ENCODE measurements at regions not wholly inside any gene's neighbourhood (a gene's known extent, or its start where the extent isn't known, plus 50 kb on each side); places are given as distances from the start of the nearest gene placed in this dataset.

GRCh38 chr2:37829202-37829601, 95.9 kb upstream of the RMDN2 start:
- no peak overlapping the region for H3K4me3 ChIP-seq (ENCODE audit: low read depth in 1 of 2, low read length in 2 of 2)
- no peaks in the 10 kb centered on the region for H3K4me1 ChIP-seq (ENCODE audit: insufficient read depth, low read length)
- ATAC-seq (ENCODE audit: insufficient read depth, low read depth) (no peak), DNase-seq (no peak)
- no peak overlapping the region for H2AFZ ChIP-seq (ENCODE audit: low read depth, low read length)
- no peaks in the 10 kb centered on the region for H3K79me2 ChIP-seq (ENCODE audit: insufficient read depth, low read length)
- H3K27me3 ChIP-seq (ENCODE audit: insufficient read depth, low read length, poor library complexity) = peaks cover 7% of the 10 kb centered on the region
- no peak for TF ChIP-seq EZH2 (IDR thresholded peaks at IDR 0.05; ENCODE audit: borderline replicate concordance, low read depth, low read length, severe bottlenecking)
- no peak for TF ChIP-seq CTCF (IDR thresholded peaks at IDR 0.05; ENCODE audit: borderline replicate concordance, extremely low read depth, low read length, poor library complexity, severe bottlenecking)
- no peak overlapping the region for H3K27ac ChIP-seq (ENCODE audit: low read length)
- no peaks in the 10 kb centered on the region for H3K36me3 ChIP-seq (ENCODE audit: insufficient read depth, low read length)
- H3K9me3 ChIP-seq (ENCODE audit: insufficient read depth, low read length, severe bottlenecking) = no peaks in the 10 kb centered on the region
- H3K9ac ChIP-seq (ENCODE audit: low read depth, low read length) = no peak overlapping the region
- no peaks in the 10 kb centered on the region for H4K20me1 ChIP-seq (ENCODE audit: insufficient read depth, low read length)
- H3K4me2 ChIP-seq (ENCODE audit: insufficient read depth, low read length) = no peak overlapping the region

- Histone ChIP-seq H2AFZ (ENCODE audit: low read depth, low read length) (no peak overlapping the region), H3K9me3 (ENCODE audit: insufficient read depth, low read length, severe bottlenecking) (no peaks in the 10 kb centered on the region), H3K36me3 (ENCODE audit: insufficient read depth, low read length) (no peaks in the 10 kb centered on the region), H3K4me2 (ENCODE audit: insufficient read depth, low read length) (no peak overlapping the region), H3K4me3 (ENCODE audit: low read depth in 1 of 2, low read length in 2 of 2) (no peak overlapping the region), H3K79me2 (ENCODE audit: insufficient read depth, low read length) (no peaks in the 10 kb centered on the region), H3K4me1 (ENCODE audit: insufficient read depth, low read length) (no peaks in the 10 kb centered on the region), H3K9ac (ENCODE audit: low read depth, low read length) (no peak overlapping the region), H4K20me1 (ENCODE audit: insufficient read depth, low read length) (no peaks in the 10 kb centered on the region), H3K27me3 (ENCODE audit: insufficient read depth, low read length, poor library complexity) (peaks cover 7% of the 10 kb centered on the region), H3K27ac (ENCODE audit: low read length) (no peak overlapping the region)
- no peak for ATAC-seq (ENCODE audit: insufficient read depth, low read depth)
- DNase-seq = no peak
- TF ChIP-seq EZH2 (IDR thresholded peaks at IDR 0.05; ENCODE audit: borderline replicate concordance, low read depth, low read length, severe bottlenecking) (no peak), CTCF (IDR thresholded peaks at IDR 0.05; ENCODE audit: borderline replicate concordance, extremely low read depth, low read length, poor library complexity, severe bottlenecking) (no peak)
Observed at GRCh38 chr2:37829616-37830395, 95.3 kb upstream of the RMDN2 start.

GRCh38 chr2:37830636-37831035, 94.5 kb upstream of the RMDN2 start:
- no peaks in the 10 kb centered on the region for H3K4me1 ChIP-seq (ENCODE audit: insufficient read depth, low read length)

More at GRCh38 chr2:37830636-37831035, 94.5 kb upstream of the RMDN2 start:
- TF ChIP-seq EZH2 (IDR thresholded peaks at IDR 0.05; ENCODE audit: borderline replicate concordance, low read depth, low read length, severe bottlenecking) = no peak
- TF ChIP-seq CTCF (IDR thresholded peaks at IDR 0.05; ENCODE audit: borderline replicate concordance, extremely low read depth, low read length, poor library complexity, severe bottlenecking) = no peak
- no peaks in the 10 kb centered on the region for H3K9me3 ChIP-seq (ENCODE audit: insufficient read depth, low read length, severe bottlenecking)
- no peak overlapping the region for H3K4me3 ChIP-seq (ENCODE audit: low read depth in 1 of 2, low read length in 2 of 2)
- no peak overlapping the region for H3K4me2 ChIP-seq (ENCODE audit: insufficient read depth, low read length)
- no peak for DNase-seq
- H3K27ac ChIP-seq (ENCODE audit: low read length) = no peak overlapping the region
- H3K9ac ChIP-seq (ENCODE audit: low read depth, low read length) = no peak overlapping the region
- H2AFZ ChIP-seq (ENCODE audit: low read depth, low read length) = no peak overlapping the region
- H3K27me3 ChIP-seq (ENCODE audit: insufficient read depth, low read length, poor library complexity) = peaks cover 7% of the 10 kb centered on the region
- no peaks in the 10 kb centered on the region for H3K36me3 ChIP-seq (ENCODE audit: insufficient read depth, low read length)
- ATAC-seq (ENCODE audit: insufficient read depth, low read depth) = no peak
- H4K20me1 ChIP-seq (ENCODE audit: insufficient read depth, low read length) = no peaks in the 10 kb centered on the region
- no peaks in the 10 kb centered on the region for H3K79me2 ChIP-seq (ENCODE audit: insufficient read depth, low read length)

Measured in DND-41 (cell line).